Astrocyte of the spinal cord (primary cell): ENCODE measurements at regions not wholly inside any gene's neighbourhood (a gene's known extent, or its start where the extent isn't known, plus 50 kb on each side); places are given as distances from the start of the nearest gene placed in this dataset.

Experiments used
- DNase-seq: peaks from one replicate; pipeline ENCODE4 v3.0.0; 2011; ENCODE audit warnings: low read depth, low spot score
- H3K4me3 ChIP-seq: 2 replicates; pipeline ENCODE4 v1.5.1; 2011; ENCODE audit warnings: low read depth, mild to moderate bottlenecking, low read length, moderate library complexity
- CTCF ChIP-seq: IDR thresholded peaks from 2 replicates; pipeline ENCODE4 v1.5.1; 2012; ENCODE audit warnings: low read depth, mild to moderate bottlenecking, low read length, inconsistent platforms
- in situ Hi-C: cut with HindIII; loops from 2 replicates; pipeline ENCODE4 v1.10.0; 2017; ENCODE audit warnings: low sequenced_read_pairs

- no peak for DNase-seq
- in situ Hi-C loops, result no loop called here
- no peak for TF ChIP-seq CTCF
- no peak overlapping the region for H3K4me3 ChIP-seq
Observed at GRCh38 chr2:16011621-16011960, 71.2 kb downstream of the MYCN start.

DNA sequence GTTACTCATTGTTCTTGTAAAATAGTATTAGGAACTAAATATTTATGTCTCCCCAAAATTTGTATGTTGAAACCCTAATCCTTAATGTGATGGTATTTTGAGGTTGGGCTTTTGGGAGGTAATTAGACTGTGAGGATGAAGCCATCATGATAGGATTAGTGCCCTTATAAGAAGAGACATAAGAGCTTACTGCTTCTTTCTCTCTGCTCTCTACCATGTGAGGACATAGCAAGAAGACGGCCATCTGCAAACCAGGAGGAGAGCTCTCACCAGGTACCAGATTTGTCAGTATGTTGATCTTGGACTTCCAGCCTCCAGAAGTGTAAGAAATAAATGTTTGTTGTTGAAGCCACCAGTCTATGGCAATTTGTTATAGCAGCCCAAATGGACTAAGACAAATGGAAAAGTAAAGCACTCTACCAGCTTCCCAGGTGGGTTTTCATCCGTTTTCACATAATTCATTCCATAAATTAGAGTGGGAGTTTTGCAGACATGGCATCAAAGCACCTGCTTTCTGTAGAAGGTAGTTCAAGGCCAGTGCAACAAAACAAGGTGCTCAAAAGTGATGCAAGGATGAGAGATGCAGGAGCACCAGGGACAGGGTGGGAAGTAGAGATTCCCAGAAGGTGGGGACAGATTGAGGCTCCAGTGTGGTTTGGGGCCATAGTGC lies 70.7 kb downstream of the MYCN start:
- in situ Hi-C loops, result no loop called here
- no peak for TF ChIP-seq CTCF
- no peak overlapping the region for H3K4me3 ChIP-seq
- no peak for DNase-seq

- H3K4me3 ChIP-seq, result no peak overlapping the region
- TF ChIP-seq CTCF, result no peak
- no peak for DNase-seq
- in situ Hi-C loops, result no loop called here
Observed at GRCh38 chr2:16010011-16010410, 69.7 kb downstream of the MYCN start.

DNA sequence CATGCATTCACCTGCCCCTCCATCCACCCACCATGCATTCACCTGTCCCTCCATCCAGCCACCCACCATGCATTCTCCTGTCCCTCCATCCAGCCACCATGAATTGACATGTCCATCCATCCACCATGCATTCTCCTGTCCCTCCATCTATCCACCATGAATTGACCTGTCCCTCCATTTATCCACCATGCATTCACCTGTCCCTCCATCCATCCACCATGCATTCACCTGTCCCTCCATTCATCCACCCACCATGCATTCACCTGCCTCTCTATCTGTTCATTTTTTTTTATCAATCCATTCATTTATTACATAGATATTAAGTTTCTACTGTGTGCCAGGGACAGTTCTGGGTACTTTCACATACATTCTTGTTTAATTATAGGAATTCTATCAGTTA lies 69.2 kb downstream of the MYCN start:
- no peak overlapping the region for H3K4me3 ChIP-seq
- in situ Hi-C loops, result no loop called here
- TF ChIP-seq CTCF, result no peak
- DNase-seq, result no peak

DNA sequence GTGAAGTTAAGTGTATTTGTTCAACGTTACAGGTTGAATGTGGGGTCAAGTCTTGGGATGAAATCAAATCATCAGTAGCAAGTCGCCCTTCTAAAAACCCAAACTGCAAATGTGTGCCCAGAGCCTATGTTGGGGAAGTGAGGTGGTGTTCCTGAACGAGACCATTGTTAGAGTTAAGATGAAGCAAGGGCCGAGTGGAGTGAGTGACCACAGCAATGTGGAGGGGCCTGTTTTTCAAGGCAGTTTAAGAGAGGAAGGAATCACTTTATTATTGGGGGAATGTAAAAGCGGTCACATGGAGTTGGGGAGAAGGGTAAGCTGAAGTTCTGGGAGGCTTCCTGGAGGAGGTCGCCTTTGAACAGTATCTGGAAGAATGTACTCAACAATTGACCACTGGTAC lies 68.5 kb downstream of the MYCN start:
- no peak for TF ChIP-seq CTCF
- in situ Hi-C loops, result no loop called here
- no peak overlapping the region for H3K4me3 ChIP-seq
- DNase-seq, result no peak

GRCh38 chr2:16008331-16008850 lies 68.0 kb downstream of the MYCN start:
- TF ChIP-seq CTCF, result no peak
- no peak overlapping the region for H3K4me3 ChIP-seq
- in situ Hi-C loops, result no loop called here
- DNase-seq, result no peak
